Mucosa of rectum (tissue), 2 donors: ENCODE measurements at regions not wholly inside any gene's neighbourhood (a gene's known extent, or its start where the extent isn't known, plus 50 kb on each side); places are given as distances from the start of the nearest gene placed in this dataset.

ENCODE experiments used
- H3K27ac ChIP-seq, 2 donors: one replicate each; pipeline ENCODE4 v1.7.0; 2013; ENCODE audit warnings: inconsistent platforms in 2 of 2, low read depth in 2 of 2, low read length in 2 of 2
- H3K27me3 ChIP-seq, 2 donors: one replicate each; pipeline ENCODE4 v1.7.0; 2013; ENCODE audit warnings: low read length in 2 of 2; ENCODE audit not compliant: control insufficient read depth in 2 of 2, insufficient read depth in 2 of 2
- H3K36me3 ChIP-seq, 2 donors: one replicate each; pipeline ENCODE4 v1.7.0; 2013; ENCODE audit warnings: low read length in 2 of 2; ENCODE audit not compliant: control insufficient read depth in 2 of 2, insufficient read depth in 2 of 2
- H3K4me1 ChIP-seq, 2 donors: one replicate each; pipeline ENCODE4 v1.7.0; 2013; ENCODE audit warnings: low read length in 2 of 2, mild to moderate bottlenecking in 1 of 2; ENCODE audit not compliant: control insufficient read depth in 2 of 2, insufficient read depth in 2 of 2
- H3K4me3 ChIP-seq, 2 donors: one replicate each; pipeline ENCODE4 v1.7.0; 2013; ENCODE audit warnings: low read length in 2 of 2
- H3K9ac ChIP-seq, 2 donors: one replicate each; pipeline ENCODE4 v1.7.0; 2013; ENCODE audit warnings: low read length in 2 of 2, low read depth in 1 of 2, mild to moderate bottlenecking in 1 of 2
- H3K9me3 ChIP-seq, 2 donors: one replicate each; pipeline ENCODE4 v1.7.0; 2013; ENCODE audit warnings: low read length in 2 of 2; ENCODE audit not compliant: control insufficient read depth in 2 of 2
- donor health status: healthy.
- donor health status: Normal muscosa, but diverticular disease.

GRCh38 chr7:145624618-145625017 lies 492.0 kb upstream of the CNTNAP2 start:
- Histone ChIP-seq H3K4me1 (no peaks in the 10 kb centered on the region), H3K27me3 (no peaks in the 10 kb centered on the region), H3K9me3 (no peaks in the 10 kb centered on the region), H3K4me3 (no peak overlapping the region), H3K27ac (no peak overlapping the region), H3K36me3 (no peaks in the 10 kb centered on the region), H3K9ac (no peak overlapping the region)

DNA sequence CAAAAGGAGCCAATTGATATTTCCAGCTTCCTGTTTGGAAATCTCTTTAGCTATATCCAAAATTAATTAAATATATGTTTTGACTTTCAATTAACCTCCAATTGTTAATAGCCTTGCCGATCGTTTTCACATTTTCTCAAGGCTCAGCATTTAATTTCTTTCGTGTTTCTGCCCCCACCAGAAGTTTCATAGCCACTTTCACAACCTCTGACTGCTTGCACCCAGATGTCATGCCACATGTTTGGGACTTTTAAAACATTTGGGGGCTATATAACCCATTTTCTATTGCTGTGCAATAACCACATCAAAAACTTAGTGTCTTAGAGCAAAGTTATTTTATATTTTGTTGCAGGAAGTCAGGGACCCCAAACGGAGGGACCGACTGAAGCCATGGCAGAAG lies 510.6 kb upstream of the CNTNAP2 start:
- Histone ChIP-seq H3K4me1 (no peaks in the 10 kb centered on the region), H3K27me3 (no peaks in the 10 kb centered on the region), H3K27ac (no peak overlapping the region), H3K9me3 (peaks cover 0 to 4% of the 10 kb centered on the region in 2 donors), H3K9ac (no peak overlapping the region), H3K4me3 (no peak overlapping the region), H3K36me3 (no peaks in the 10 kb centered on the region)

- H3K4me1 ChIP-seq: no peaks in the 10 kb centered on the region
- no peak overlapping the region for H3K4me3 ChIP-seq
- no peaks in the 10 kb centered on the region for H3K27me3 ChIP-seq
- no peaks in the 10 kb centered on the region for H3K36me3 ChIP-seq
- no peak overlapping the region for H3K9ac ChIP-seq
- H3K9me3 ChIP-seq: peaks cover 0 to 4% of the 10 kb centered on the region in 2 donors
- no peak overlapping the region for H3K27ac ChIP-seq
Observed at GRCh38 chr7:145599376-145599775, 517.2 kb upstream of the CNTNAP2 start.

DNA sequence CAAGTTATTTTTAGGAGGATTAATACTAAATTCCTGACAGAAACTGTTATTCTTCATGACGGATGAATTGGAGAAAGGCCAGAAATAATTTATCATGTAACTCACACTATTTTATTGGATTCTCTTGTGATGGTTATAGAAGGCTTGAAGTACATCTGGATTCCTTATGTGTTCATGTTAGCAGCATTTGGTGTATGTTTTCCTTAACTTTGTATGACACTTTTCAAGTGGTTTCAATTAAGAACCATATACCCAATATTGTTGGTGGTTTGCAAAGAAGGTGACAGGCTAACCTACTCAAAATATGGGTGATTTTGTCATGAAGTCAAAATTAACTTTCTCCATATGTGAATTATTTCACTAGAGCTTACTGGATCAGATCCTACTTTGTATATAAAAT lies 532.2 kb upstream of the CNTNAP2 start:
- Histone ChIP-seq H3K4me3 (no peak overlapping the region), H3K27ac (no peak overlapping the region), H3K4me1 (no peaks in the 10 kb centered on the region), H3K27me3 (no peaks in the 10 kb centered on the region), H3K9me3 (peaks cover 0 to 2% of the 10 kb centered on the region in 2 donors), H3K9ac (no peak overlapping the region), H3K36me3 (no peaks in the 10 kb centered on the region)

DNA sequence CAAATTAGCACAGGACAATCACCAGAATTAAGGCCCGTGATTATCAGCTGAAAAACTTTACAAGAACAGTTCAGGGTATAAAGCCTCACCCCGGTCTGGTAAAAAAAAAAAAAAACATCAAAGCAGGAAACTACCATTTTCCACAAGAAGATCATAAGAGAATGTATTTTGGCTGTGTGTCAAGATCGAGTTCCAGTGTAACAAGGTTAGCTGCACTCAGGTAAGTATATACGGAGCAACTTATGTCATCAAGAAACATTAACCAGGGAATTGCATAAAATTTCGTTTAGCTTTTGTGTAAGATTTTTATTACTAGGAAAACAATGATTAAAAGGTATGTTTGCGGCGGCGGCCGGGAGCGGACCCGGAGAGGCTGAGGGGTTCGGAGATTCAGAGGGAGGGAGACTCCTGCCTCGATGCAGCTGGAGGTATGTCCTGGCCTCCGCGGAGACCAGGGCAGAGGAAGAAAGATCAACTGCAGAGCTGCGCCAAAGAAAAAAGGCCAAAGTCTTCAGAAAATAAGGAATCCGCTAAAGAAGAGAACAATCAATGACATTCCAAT lies 533.8 kb upstream of the CNTNAP2 start:
- Histone ChIP-seq H3K9ac (no peak overlapping the region), H3K4me1 (no peaks in the 10 kb centered on the region), H3K9me3 (peaks cover 0 to 2% of the 10 kb centered on the region in 2 donors), H3K27me3 (no peaks in the 10 kb centered on the region), H3K4me3 (no peak overlapping the region), H3K27ac (peak overlapping the region in 1 of 2 donors; percentile 29), H3K36me3 (no peaks in the 10 kb centered on the region)

- Histone ChIP-seq H3K27ac (no peak overlapping the region), H3K4me3 (no peak overlapping the region), H3K9me3 (no peaks in the 10 kb centered on the region), H3K27me3 (no peaks in the 10 kb centered on the region), H3K4me1 (no peaks in the 10 kb centered on the region), H3K9ac (no peak overlapping the region), H3K36me3 (no peaks in the 10 kb centered on the region)
Observed at GRCh38 chr7:145557805-145558204, 558.8 kb upstream of the CNTNAP2 start.

DNA sequence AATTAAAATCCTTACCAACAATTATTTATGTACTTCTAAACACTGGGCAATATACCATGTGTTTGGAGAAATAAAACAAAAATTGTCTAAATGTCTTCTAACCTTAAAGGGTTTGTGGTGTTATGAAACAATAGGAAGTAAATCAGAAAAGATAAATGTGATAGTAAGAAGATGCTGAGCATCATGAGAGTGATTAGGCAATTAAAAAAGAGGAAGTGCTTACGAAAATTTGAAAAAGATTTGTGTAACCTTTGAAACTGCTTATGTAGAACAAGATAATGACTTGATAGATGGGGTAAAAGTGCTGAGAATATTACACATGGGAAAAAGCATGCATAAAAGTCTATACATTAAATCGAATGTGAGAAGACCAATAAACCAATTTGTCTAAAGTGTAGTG lies 573.4 kb upstream of the CNTNAP2 start:
- peaks cover 0 to 2% of the 10 kb centered on the region in 2 donors for H3K9me3 ChIP-seq
- no peak overlapping the region for H3K4me3 ChIP-seq
- H3K9ac ChIP-seq: no peak overlapping the region
- no peaks in the 10 kb centered on the region for H3K36me3 ChIP-seq
- no peaks in the 10 kb centered on the region for H3K4me1 ChIP-seq
- H3K27me3 ChIP-seq: no peaks in the 10 kb centered on the region
- no peak overlapping the region for H3K27ac ChIP-seq

DNA sequence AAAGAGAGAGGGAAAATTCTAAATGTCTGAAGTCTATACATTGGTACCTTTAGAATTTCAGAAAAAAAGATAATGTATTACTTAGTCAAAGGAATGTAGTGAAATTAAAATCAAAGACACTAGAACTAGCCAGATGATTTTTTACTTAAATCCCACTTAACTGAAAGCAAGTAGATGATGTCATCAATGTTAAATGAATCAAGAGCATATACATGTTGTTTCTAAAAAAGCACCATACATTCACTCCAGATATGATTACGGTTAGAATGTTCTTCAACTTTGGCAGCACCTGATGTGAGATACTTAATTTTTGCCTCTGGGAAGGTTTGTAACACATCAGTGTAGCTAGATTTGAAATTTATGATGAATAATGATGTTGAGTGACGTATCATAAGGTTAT lies 576.7 kb upstream of the CNTNAP2 start:
- no peak overlapping the region for H3K27ac ChIP-seq
- no peak overlapping the region for H3K9ac ChIP-seq
- H3K27me3 ChIP-seq: no peaks in the 10 kb centered on the region
- no peaks in the 10 kb centered on the region for H3K36me3 ChIP-seq
- H3K9me3 ChIP-seq: peaks cover 0 to 2% of the 10 kb centered on the region in 2 donors
- no peaks in the 10 kb centered on the region for H3K4me1 ChIP-seq
- no peak overlapping the region for H3K4me3 ChIP-seq

GRCh38 chr7:145534301-145534700 lies 582.3 kb upstream of the CNTNAP2 start:
- Histone ChIP-seq H3K27ac (no peak overlapping the region), H3K4me3 (no peak overlapping the region), H3K36me3 (no peaks in the 10 kb centered on the region), H3K9me3 (peaks cover 0 to 5% of the 10 kb centered on the region in 2 donors), H3K27me3 (no peaks in the 10 kb centered on the region), H3K4me1 (no peaks in the 10 kb centered on the region), H3K9ac (no peak overlapping the region)

GRCh38 chr7:145520284-145520683 lies 596.3 kb upstream of the CNTNAP2 start:
- Histone ChIP-seq H3K27me3 (no peaks in the 10 kb centered on the region), H3K4me1 (no peaks in the 10 kb centered on the region), H3K27ac (no peak overlapping the region), H3K4me3 (no peak overlapping the region), H3K36me3 (no peaks in the 10 kb centered on the region), H3K9ac (no peak overlapping the region), H3K9me3 (peaks cover 0 to 3% of the 10 kb centered on the region in 2 donors)

GRCh38 chr7:145511004-145511403 lies 605.6 kb upstream of the CNTNAP2 start:
- Histone ChIP-seq H3K9ac (no peak overlapping the region), H3K4me1 (no peaks in the 10 kb centered on the region), H3K27ac (no peak overlapping the region), H3K4me3 (no peak overlapping the region), H3K36me3 (no peaks in the 10 kb centered on the region), H3K27me3 (no peaks in the 10 kb centered on the region), H3K9me3 (no peaks in the 10 kb centered on the region)
